Mesenchymal stem cell (in vitro differentiated cells and primary cell): ENCODE measurements at regions not wholly inside any gene's neighbourhood (a gene's known extent, or its start where the extent isn't known, plus 50 kb on each side); places are given as distances from the start of the nearest gene placed in this dataset.

ENCODE experiments used
- DNase-seq: peaks from one replicate; pipeline ENCODE4 v3.0.0-alpha.2; 2013
- H2AFZ ChIP-seq: one replicate; pipeline ENCODE4 v1.6.1; 2013; ENCODE audit warnings: low read depth, mild to moderate bottlenecking, control low read depth, inconsistent platforms, low read length, moderate library complexity
- H2AK5ac ChIP-seq: 2 replicates; pipeline ENCODE4 v1.6.1; 2013; ENCODE audit warnings: low read length, moderate library complexity, mild to moderate bottlenecking, inconsistent platforms; ENCODE audit not compliant: severe bottlenecking
- H2BK120ac ChIP-seq: one replicate; pipeline ENCODE4 v1.6.1; 2013; ENCODE audit warnings: low read depth, mild to moderate bottlenecking, inconsistent platforms, low read length, moderate library complexity
- H2BK12ac ChIP-seq, 2 experiments: one replicate each; pipeline ENCODE4 v1.6.1; 2013; ENCODE audit warnings: inconsistent platforms in 2 of 2, low read length in 2 of 2, mild to moderate bottlenecking in 2 of 2, moderate library complexity in 2 of 2, control low read depth in 1 of 2
- H2BK15ac ChIP-seq: one replicate; pipeline ENCODE4 v1.6.1; 2013; ENCODE audit warnings: mild to moderate bottlenecking, low read depth, inconsistent platforms; ENCODE audit not compliant: poor library complexity, severe bottlenecking
- H2BK5ac ChIP-seq: 2 replicates; pipeline ENCODE4 v1.6.1; 2013; ENCODE audit warnings: low read depth, mild to moderate bottlenecking, low read length, control low read depth, inconsistent platforms; ENCODE audit not compliant: poor library complexity, severe bottlenecking
- H3K14ac ChIP-seq, 2 experiments: one replicate each; pipeline ENCODE4 v1.6.1; 2013; ENCODE audit warnings: inconsistent platforms in 2 of 2, low read length in 2 of 2, control low read depth in 1 of 2, mild to moderate bottlenecking in 1 of 2, moderate library complexity in 1 of 2
- H3K18ac ChIP-seq, 2 experiments: one replicate each; pipeline ENCODE4 v1.6.1; 2013; ENCODE audit warnings: inconsistent platforms in 2 of 2, low read length in 2 of 2, control low read depth in 1 of 2, low read depth in 1 of 2, mild to moderate bottlenecking in 1 of 2
- H3K23ac ChIP-seq, 2 experiments: one replicate each; pipeline ENCODE4 v1.6.1; 2013; ENCODE audit warnings: inconsistent platforms in 2 of 2, low read length in 2 of 2, mild to moderate bottlenecking in 2 of 2, moderate library complexity in 2 of 2, control low read depth in 1 of 2
- H3K27ac ChIP-seq: 2 replicates; pipeline ENCODE4 v1.5.1; 2013; ENCODE audit warnings: mild to moderate bottlenecking, moderate library complexity, low read length, control low read depth, inconsistent platforms; ENCODE audit not compliant: poor library complexity, severe bottlenecking
- H3K27me3 ChIP-seq, 2 experiments: 2 replicates each; pipeline versions ENCODE4 v1.6.1 to v1.7.0; 2013; ENCODE audit warnings: low read length in 2 of 2, mild to moderate bottlenecking in 2 of 2, moderate library complexity in 2 of 2, control low read depth in 1 of 2, inconsistent platforms in 1 of 2; ENCODE audit not compliant: control insufficient read depth in 1 of 2, insufficient read depth in 1 of 2
- H3K36me3 ChIP-seq, 2 experiments: 2 replicates each; pipeline versions ENCODE4 v1.6.1 to v1.7.0; 2013; ENCODE audit warnings: low read length in 2 of 2, control low read depth in 1 of 2, inconsistent platforms in 1 of 2, low read depth in 1 of 2, mild to moderate bottlenecking in 1 of 2; ENCODE audit not compliant: insufficient read depth in 2 of 2, control insufficient read depth in 1 of 2
- H3K4ac ChIP-seq, 2 experiments: one replicate each; pipeline ENCODE4 v1.6.1; 2013; ENCODE audit warnings: inconsistent platforms in 2 of 2, low read length in 2 of 2, mild to moderate bottlenecking in 2 of 2, moderate library complexity in 2 of 2, control low read depth in 1 of 2, low read depth in 1 of 2
- H3K4me1 ChIP-seq: 2 replicates; pipeline ENCODE4 v1.6.1; 2013; ENCODE audit warnings: low read depth, low read length, control low read depth; ENCODE audit not compliant: control insufficient read depth, insufficient read depth
- H3K4me2 ChIP-seq: 2 replicates; pipeline ENCODE4 v1.6.1; 2013; ENCODE audit warnings: low read length, mild to moderate bottlenecking, inconsistent platforms; ENCODE audit not compliant: poor library complexity, severe bottlenecking
- H3K4me3 ChIP-seq, 2 experiments: 2 replicates each; pipeline versions ENCODE4 v1.5.1 to v1.7.0; 2013; ENCODE audit warnings: low read length in 2 of 2, mild to moderate bottlenecking in 2 of 2, control low read depth in 1 of 2, low read depth in 1 of 2; ENCODE audit not compliant: insufficient read depth in 1 of 2
- H3K79me1 ChIP-seq: replicated peaks from 2 replicates; pipeline ENCODE4 v1.6.1; 2013; ENCODE audit warnings: mild to moderate bottlenecking, control low read depth, low read length, inconsistent platforms; ENCODE audit not compliant: poor library complexity, severe bottlenecking
- H3K9ac ChIP-seq: 2 replicates; pipeline ENCODE4 v1.7.0; 2013; ENCODE audit warnings: mild to moderate bottlenecking, low read length, moderate library complexity
- H3K9me3 ChIP-seq: 2 replicates; pipeline ENCODE4 v1.7.0; 2013; ENCODE audit warnings: mild to moderate bottlenecking, low read length; ENCODE audit not compliant: control insufficient read depth
- H4K8ac ChIP-seq: one replicate; pipeline ENCODE4 v1.6.1; 2013; ENCODE audit warnings: inconsistent platforms, mild to moderate bottlenecking, low read length, moderate library complexity
- H4K91ac ChIP-seq: one replicate; pipeline ENCODE4 v1.6.1; 2013; ENCODE audit warnings: mild to moderate bottlenecking, low read length, inconsistent platforms
- WGBS: methylation state at CpG from one replicate; pipeline ENCODE4 v1.1.7; 2013; ENCODE audit warnings: mixed read lengths; 5-methylcytosine and 5-hydroxymethylcytosine counted together

DNA sequence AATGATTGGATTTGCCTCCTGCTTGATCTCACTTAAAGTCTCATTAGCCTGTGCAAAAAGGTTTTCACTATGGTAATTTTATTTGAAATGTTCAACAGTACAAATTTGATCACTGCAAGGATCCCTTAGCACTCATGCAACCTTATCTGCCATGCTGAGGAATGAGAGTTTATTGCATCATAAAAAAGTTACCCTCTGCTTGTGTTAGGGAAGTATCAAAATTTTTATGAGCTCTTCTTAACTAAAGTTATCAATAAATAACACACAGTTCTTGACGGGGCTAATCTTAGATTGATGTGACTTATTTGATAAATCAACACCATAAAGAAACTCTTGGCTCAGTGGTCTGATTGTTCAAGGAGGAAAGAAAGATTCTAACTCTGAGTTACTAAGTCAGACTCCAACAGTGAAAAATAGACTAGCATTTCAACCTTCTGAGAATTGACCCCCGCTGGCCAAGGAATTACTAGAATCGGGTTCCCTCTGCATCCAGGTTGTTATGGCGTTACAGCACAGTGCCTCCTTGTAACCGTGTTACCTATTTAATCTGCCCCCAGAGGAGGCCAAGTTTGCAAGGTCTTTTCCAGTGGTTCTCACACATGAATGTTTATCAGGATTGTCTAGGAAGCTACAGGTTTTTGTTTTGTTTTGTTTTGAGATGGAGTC is 259.7 kb downstream of the CDCA7 start:
- DNase-seq = no peak
- peaks cover 5% of the 10 kb centered on the region for H3K9me3 ChIP-seq
- H2AK5ac ChIP-seq = no peak overlapping the region
- H3K23ac ChIP-seq = no peak overlapping the region
- no peak overlapping the region for H3K9ac ChIP-seq
- H3K4me3 ChIP-seq = no peak overlapping the region
- no peaks in the 10 kb centered on the region for H3K4me1 ChIP-seq
- no peak overlapping the region for H3K4ac ChIP-seq
- H3K79me1 ChIP-seq = no peaks in the 10 kb centered on the region
- no peak overlapping the region for H2BK120ac ChIP-seq
- H4K91ac ChIP-seq = no peak overlapping the region
- H2BK5ac ChIP-seq = no peak overlapping the region
- no peak overlapping the region for H3K4me2 ChIP-seq
- H2BK12ac ChIP-seq = no peak overlapping the region
- H3K36me3 ChIP-seq = no peaks in the 10 kb centered on the region
- H2AFZ ChIP-seq = no peak overlapping the region
- WGBS = 92% methylated on average over 4 of the region's 5 CpGs
- peaks cover 0 to 14% of the 10 kb centered on the region in 2 experiments for H3K27me3 ChIP-seq
- H3K14ac ChIP-seq = no peak overlapping the region
- H4K8ac ChIP-seq = no peak overlapping the region
- no peak overlapping the region for H3K27ac ChIP-seq
- H2BK15ac ChIP-seq = no peak overlapping the region
- no peak overlapping the region for H3K18ac ChIP-seq

DNA sequence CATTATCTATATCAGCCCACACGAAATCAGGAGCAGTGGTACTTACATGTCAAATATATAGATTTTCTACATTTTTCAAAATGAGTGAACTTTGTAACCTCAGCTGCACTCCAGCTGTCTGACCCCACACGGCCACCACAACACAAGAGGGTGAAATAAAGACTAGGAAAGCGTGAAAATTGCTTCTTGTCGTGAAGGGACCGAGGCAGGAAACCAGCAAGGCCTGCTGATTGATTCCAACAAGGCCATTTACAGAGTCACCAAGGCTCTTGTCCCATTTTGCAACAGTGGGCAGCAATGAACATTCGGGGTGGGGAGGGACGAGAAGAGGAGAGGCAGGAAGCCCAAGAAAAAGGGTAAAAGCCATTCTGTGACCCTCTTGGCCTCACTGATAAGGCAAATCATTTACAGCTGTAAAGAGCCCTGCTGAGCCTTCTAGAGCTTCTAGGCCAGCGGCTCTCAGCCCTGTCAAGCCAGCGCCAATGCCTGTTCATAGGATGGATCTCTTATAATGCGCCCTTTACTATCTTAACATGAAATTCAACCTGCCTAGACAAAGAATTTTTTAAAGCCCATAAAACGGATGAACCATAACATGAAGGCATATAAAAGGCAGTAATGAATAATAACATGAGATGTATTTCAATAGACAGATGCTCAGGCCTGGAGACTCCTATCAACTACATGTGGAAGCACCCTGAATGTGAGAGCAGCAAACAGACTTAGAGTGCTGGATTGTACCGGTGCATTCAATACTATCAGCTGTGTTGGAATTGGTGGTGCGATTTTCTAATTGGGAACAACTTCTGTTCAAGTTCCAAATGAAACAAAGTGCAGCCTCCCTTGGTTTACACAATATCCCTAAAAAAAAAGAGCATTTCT is 269.0 kb downstream of the CDCA7 start:
- H2BK5ac ChIP-seq = no peak overlapping the region
- no peak overlapping the region for H3K23ac ChIP-seq
- no peak overlapping the region for H4K8ac ChIP-seq
- H3K9ac ChIP-seq = no peak overlapping the region
- no peaks in the 10 kb centered on the region for H3K9me3 ChIP-seq
- 58% methylated on average over 11 of the region's 13 CpGs for WGBS
- no peak for DNase-seq
- H3K36me3 ChIP-seq = no peaks in the 10 kb centered on the region
- no peak overlapping the region for H3K4ac ChIP-seq
- no peak overlapping the region for H2AFZ ChIP-seq
- H2AK5ac ChIP-seq = no peak overlapping the region
- H3K4me1 ChIP-seq = no peaks in the 10 kb centered on the region
- no peaks in the 10 kb centered on the region for H3K79me1 ChIP-seq
- no peaks in the 10 kb centered on the region for H3K27me3 ChIP-seq
- H4K91ac ChIP-seq = no peak overlapping the region
- no peak overlapping the region for H3K14ac ChIP-seq
- no peak overlapping the region for H3K18ac ChIP-seq
- H3K4me3 ChIP-seq = no peak overlapping the region
- H2BK15ac ChIP-seq = no peak overlapping the region
- H2BK12ac ChIP-seq = no peak overlapping the region
- no peak overlapping the region for H3K27ac ChIP-seq
- no peak overlapping the region for H3K4me2 ChIP-seq
- no peak overlapping the region for H2BK120ac ChIP-seq

DNA sequence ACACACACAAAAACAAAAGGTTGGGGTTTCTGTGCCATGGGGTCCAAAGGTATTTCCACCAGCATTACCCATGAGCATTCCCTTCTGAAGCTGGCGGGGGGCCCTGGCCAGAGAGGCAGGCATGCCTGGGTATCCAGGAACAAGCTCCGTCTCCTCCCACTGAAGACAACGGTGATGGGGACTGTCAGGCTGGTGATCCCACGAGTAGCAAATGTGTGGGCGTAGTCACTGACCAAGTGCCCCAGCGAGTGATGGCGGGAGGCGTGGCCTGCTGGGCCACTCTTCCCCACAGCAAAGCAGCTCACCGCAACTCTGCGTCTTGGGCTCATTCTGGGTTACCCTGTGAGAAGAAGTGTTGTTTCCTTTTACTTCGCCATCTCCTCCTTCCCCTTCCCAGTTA is 270.6 kb downstream of the CDCA7 start:
- Histone ChIP-seq H3K27me3 (no peaks in the 10 kb centered on the region), H3K9ac (no peak overlapping the region), H4K91ac (no peak overlapping the region), H3K36me3 (no peaks in the 10 kb centered on the region), H3K14ac (no peak overlapping the region), H3K27ac (no peak overlapping the region), H2BK120ac (no peak overlapping the region), H2BK5ac (no peak overlapping the region), H2BK15ac (no peak overlapping the region), H3K18ac (no peak overlapping the region), H3K4me3 (no peak overlapping the region), H2BK12ac (no peak overlapping the region), H4K8ac (no peak overlapping the region), H3K4ac (no peak overlapping the region), H2AK5ac (no peak overlapping the region), H3K79me1 (no peaks in the 10 kb centered on the region), H3K9me3 (no peaks in the 10 kb centered on the region), H2AFZ (no peak overlapping the region), H3K4me2 (no peak overlapping the region), H3K23ac (no peak overlapping the region), H3K4me1 (no peaks in the 10 kb centered on the region)
- no peak for DNase-seq
- whole genome bisulfite sequencing = 96% methylated on average over 11 of the region's 11 CpGs

DNA sequence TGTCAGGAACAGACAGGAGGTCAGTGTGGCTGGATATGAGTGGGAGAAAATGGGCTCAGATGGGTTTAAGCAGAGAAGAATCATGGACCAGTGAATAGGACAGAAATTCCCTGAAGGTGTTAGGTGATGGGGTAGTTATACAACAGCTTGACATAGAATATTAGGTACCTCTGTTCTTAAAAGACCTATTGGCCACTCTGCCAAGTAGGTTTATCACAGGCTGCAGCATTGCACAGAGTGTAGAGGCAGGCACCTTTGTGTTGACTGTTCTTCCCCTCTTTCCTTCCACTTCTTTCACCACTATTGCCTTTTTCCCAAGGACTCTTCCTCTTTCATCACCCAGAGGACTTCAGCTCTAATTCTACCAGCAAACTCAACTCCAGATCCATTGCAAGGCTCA is 274.4 kb downstream of the CDCA7 start:
- Histone ChIP-seq H2BK15ac (no peak overlapping the region), H3K36me3 (no peaks in the 10 kb centered on the region), H4K8ac (no peak overlapping the region), H3K4me1 (peaks cover 2% of the 10 kb centered on the region), H3K14ac (no peak overlapping the region), H3K4me3 (no peak overlapping the region), H2AK5ac (no peak overlapping the region), H2BK5ac (no peak overlapping the region), H3K9ac (no peak overlapping the region), H3K27me3 (no peaks in the 10 kb centered on the region), H4K91ac (no peak overlapping the region), H3K23ac (no peak overlapping the region), H3K18ac (no peak overlapping the region), H3K4me2 (no peak overlapping the region), H2BK120ac (no peak overlapping the region), H3K79me1 (no peaks in the 10 kb centered on the region), H2BK12ac (no peak overlapping the region), H3K4ac (no peak overlapping the region), H3K27ac (no peak overlapping the region), H3K9me3 (no peaks in the 10 kb centered on the region), H2AFZ (no peak overlapping the region)
- no peak for DNase-seq
